ENCODE measurements at regions not wholly inside any gene's neighbourhood (a gene's known extent, or its start where the extent isn't known, plus 50 kb on each side); places are given as distances from the start of the nearest gene placed in this dataset.
A peak's percentile ranks its signal among the peaks of the same experiment; 100 is the strongest.
"Not testable (repeated sequence)": the region's sequence is repeated elsewhere in the genome, so short reads cannot be mapped to it uniquely, and the experiment has no call there.

- no peak for TF ChIP-seq CTCF (IDR thresholded peaks at IDR 0.05; ENCODE audit: insufficient read depth, low read depth, low read length, missing control alignments)
- no peak overlapping the region for H3K4me3 ChIP-seq (ENCODE audit: low read depth, low read length)
- DNase-seq (ENCODE audit: low read depth) = no peak
Measured at GRCh38 chr14:106778986-106779385, 1252.6 kb downstream of the TMEM121 start.

- no peak for TF ChIP-seq CTCF (IDR thresholded peaks at IDR 0.05; ENCODE audit: insufficient read depth, low read depth, low read length, missing control alignments)
- no peak overlapping the region for H3K4me3 ChIP-seq (ENCODE audit: low read depth, low read length)
- no peak for DNase-seq (ENCODE audit: low read depth)
Measured at GRCh38 chr14:106786697-106787096, 1260.3 kb downstream of the TMEM121 start.

GRCh38 chr14:106787626-106788025, 1261.2 kb downstream of the TMEM121 start:
- TF ChIP-seq CTCF (IDR thresholded peaks at IDR 0.05; ENCODE audit: insufficient read depth, low read depth, low read length, missing control alignments) = no peak
- no peak for DNase-seq (ENCODE audit: low read depth)
- no peak overlapping the region for H3K4me3 ChIP-seq (ENCODE audit: low read depth, low read length)

- no peak for TF ChIP-seq CTCF (IDR thresholded peaks at IDR 0.05; ENCODE audit: insufficient read depth, low read depth, low read length, missing control alignments)
- H3K4me3 ChIP-seq (ENCODE audit: low read depth, low read length) = no peak overlapping the region
- no peak for DNase-seq (ENCODE audit: low read depth)
Measured at GRCh38 chr14:106788534-106788933, 1262.2 kb downstream of the TMEM121 start.

GRCh38 chr14:106789318-106789717, 1262.9 kb downstream of the TMEM121 start:
- TF ChIP-seq CTCF (IDR thresholded peaks at IDR 0.05; ENCODE audit: insufficient read depth, low read depth, low read length, missing control alignments) = no peak
- H3K4me3 ChIP-seq (ENCODE audit: low read depth, low read length) = no peak overlapping the region
- DNase-seq (ENCODE audit: low read depth) = no peak

GRCh38 chr14:106790189-106791036, 1264.0 kb downstream of the TMEM121 start:
- peak; percentile 75 for TF ChIP-seq CTCF (IDR thresholded peaks at IDR 0.05; ENCODE audit: insufficient read depth, low read depth, low read length, missing control alignments)
- DNase-seq (ENCODE audit: low read depth) = peak; percentile 76
- H3K4me3 ChIP-seq (ENCODE audit: low read depth, low read length) = no peak overlapping the region

GRCh38 chr14:106792543-106792942, 1266.2 kb downstream of the TMEM121 start:
- no peak for DNase-seq (ENCODE audit: low read depth)
- TF ChIP-seq CTCF (IDR thresholded peaks at IDR 0.05; ENCODE audit: insufficient read depth, low read depth, low read length, missing control alignments) = no peak
- H3K4me3 ChIP-seq (ENCODE audit: low read depth, low read length) = no peak overlapping the region

GRCh38 chr14:106798166-106798565, 1271.8 kb downstream of the TMEM121 start:
- DNase-seq (ENCODE audit: low read depth); H3K4me3 ChIP-seq (ENCODE audit: low read depth, low read length): not testable (repeated sequence)
